ENCODE measurements at regions not wholly inside any gene's neighbourhood (a gene's known extent, or its start where the extent isn't known, plus 50 kb on each side); places are given as distances from the start of the nearest gene placed in this dataset.

GRCh38 chr17:12512694-12513355 lies 152.9 kb upstream of the MYOCD start:
- no peaks in the 10 kb centered on the region for H3K9me2 ChIP-seq
- H3K4me1 ChIP-seq (ENCODE audit: control insufficient read depth in 1 of 2, insufficient read depth in 2 of 2, low read depth in 1 of 2, low read length in 1 of 2) = no peaks in the 10 kb centered on the region
- H3K36me3 ChIP-seq (replicated peaks in 1 of 2; ENCODE audit: control insufficient read depth in 1 of 2, insufficient read depth in 2 of 2, low read length in 1 of 2) = no peaks in the 10 kb centered on the region
- no peak overlapping the region for H3K27ac ChIP-seq (ENCODE audit: low read depth in 2 of 2, low read length in 1 of 2)
- no peaks in the 10 kb centered on the region for H3K27me3 ChIP-seq (ENCODE audit: insufficient read depth)
- H3K79me2 ChIP-seq (ENCODE audit: insufficient read depth) = no peaks in the 10 kb centered on the region; the same call in 1 of the 2 replicates
- 7% methylated on average over 4 of the region's 4 CpGs for WGBS (ENCODE audit: low lambda C conversion rate)
- no peak for DNase-seq
- CTCF ChIA-PET = no interaction called here
- H3F3A ChIP-seq (replicated peaks; ENCODE audit: insufficient read depth) = no peaks in the 10 kb centered on the region
- TF ChIP-seq TCF12 (IDR thresholded peaks at IDR 0.05) = no peak
- no peak for TF ChIP-seq EP300 (IDR thresholded peaks at IDR 0.05; ENCODE audit: borderline replicate concordance in 1 of 2, low read depth in 1 of 2, low read length in 1 of 2)
- TF ChIP-seq, protein P1, sequence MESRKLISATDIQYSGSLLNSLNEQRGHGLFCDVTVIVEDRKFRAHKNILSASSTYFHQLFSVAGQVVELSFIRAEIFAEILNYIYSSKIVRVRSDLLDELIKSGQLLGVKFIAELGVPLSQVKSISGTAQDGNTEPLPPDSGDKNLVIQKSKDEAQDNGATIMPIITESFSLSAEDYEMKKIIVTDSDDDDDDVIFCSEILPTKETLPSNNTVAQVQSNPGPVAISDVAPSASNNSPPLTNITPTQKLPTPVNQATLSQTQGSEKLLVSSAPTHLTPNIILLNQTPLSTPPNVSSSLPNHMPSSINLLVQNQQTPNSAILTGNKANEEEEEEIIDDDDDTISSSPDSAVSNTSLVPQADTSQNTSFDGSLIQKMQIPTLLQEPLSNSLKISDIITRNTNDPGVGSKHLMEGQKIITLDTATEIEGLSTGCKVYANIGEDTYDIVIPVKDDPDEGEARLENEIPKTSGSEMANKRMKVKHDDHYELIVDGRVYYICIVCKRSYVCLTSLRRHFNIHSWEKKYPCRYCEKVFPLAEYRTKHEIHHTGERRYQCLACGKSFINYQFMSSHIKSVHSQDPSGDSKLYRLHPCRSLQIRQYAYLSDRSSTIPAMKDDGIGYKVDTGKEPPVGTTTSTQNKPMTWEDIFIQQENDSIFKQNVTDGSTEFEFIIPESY (IDR thresholded peaks at IDR 0.05; ENCODE audit: borderline replicate concordance, low read depth) = no peak
- TF ChIP-seq, protein P2, sequence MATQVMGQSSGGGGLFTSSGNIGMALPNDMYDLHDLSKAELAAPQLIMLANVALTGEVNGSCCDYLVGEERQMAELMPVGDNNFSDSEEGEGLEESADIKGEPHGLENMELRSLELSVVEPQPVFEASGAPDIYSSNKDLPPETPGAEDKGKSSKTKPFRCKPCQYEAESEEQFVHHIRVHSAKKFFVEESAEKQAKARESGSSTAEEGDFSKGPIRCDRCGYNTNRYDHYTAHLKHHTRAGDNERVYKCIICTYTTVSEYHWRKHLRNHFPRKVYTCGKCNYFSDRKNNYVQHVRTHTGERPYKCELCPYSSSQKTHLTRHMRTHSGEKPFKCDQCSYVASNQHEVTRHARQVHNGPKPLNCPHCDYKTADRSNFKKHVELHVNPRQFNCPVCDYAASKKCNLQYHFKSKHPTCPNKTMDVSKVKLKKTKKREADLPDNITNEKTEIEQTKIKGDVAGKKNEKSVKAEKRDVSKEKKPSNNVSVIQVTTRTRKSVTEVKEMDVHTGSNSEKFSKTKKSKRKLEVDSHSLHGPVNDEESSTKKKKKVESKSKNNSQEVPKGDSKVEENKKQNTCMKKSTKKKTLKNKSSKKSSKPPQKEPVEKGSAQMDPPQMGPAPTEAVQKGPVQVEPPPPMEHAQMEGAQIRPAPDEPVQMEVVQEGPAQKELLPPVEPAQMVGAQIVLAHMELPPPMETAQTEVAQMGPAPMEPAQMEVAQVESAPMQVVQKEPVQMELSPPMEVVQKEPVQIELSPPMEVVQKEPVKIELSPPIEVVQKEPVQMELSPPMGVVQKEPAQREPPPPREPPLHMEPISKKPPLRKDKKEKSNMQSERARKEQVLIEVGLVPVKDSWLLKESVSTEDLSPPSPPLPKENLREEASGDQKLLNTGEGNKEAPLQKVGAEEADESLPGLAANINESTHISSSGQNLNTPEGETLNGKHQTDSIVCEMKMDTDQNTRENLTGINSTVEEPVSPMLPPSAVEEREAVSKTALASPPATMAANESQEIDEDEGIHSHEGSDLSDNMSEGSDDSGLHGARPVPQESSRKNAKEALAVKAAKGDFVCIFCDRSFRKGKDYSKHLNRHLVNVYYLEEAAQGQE (IDR thresholded peaks at IDR 0.05; ENCODE audit: low read depth, low read length) = no peak
- TF ChIP-seq CTCF (IDR thresholded peaks at IDR 0.05) = no peak
- H3K9ac ChIP-seq = no peak overlapping the region
- H3K9me3 ChIP-seq = no peaks in the 10 kb centered on the region
- POLR2A ChIA-PET = no interaction called here
- H2AFZ ChIP-seq (ENCODE audit: low read depth) = 0 out of 2 replicates have a peak overlapping the region, but pooled peaks have one; percentile 29
- no peak overlapping the region for H3K4me2 ChIP-seq
- no peak overlapping the region for H3K4me3 ChIP-seq (ENCODE audit: low read depth in 2 of 2, low read length in 1 of 2)
- H4K20me1 ChIP-seq (ENCODE audit: insufficient read depth) = no peaks in the 10 kb centered on the region

DNA sequence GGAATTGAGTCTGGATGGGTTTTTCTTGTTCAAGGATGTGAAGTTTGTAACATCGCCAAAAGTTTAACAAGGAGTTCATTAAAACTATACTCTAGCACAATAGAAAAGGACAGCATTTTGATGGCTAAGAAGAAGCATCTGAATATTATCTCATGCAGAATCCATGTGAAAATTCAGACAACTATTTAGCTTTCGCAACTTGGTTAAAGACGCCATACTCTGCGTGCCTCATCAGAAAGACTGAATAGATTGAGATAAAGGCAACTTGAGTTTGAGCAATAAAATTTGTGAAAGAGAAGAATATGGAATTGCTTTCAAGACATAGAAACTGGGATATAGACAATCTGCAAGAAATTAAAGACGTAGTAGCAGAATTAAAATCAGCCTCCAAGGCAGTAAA lies 151.1 kb upstream of the MYOCD start:
- no peak overlapping the region for H3K9ac ChIP-seq
- H3K4me2 ChIP-seq = no peak overlapping the region
- no peaks in the 10 kb centered on the region for H3K9me3 ChIP-seq
- no peak overlapping the region for H2AFZ ChIP-seq (ENCODE audit: low read depth)
- POLR2A ChIA-PET = no interaction called here
- DNase-seq = no peak
- no peaks in the 10 kb centered on the region for H3K4me1 ChIP-seq (ENCODE audit: control insufficient read depth in 1 of 2, insufficient read depth in 2 of 2, low read depth in 1 of 2, low read length in 1 of 2)
- H3F3A ChIP-seq (replicated peaks; ENCODE audit: insufficient read depth) = no peaks in the 10 kb centered on the region
- no peak overlapping the region for H3K4me3 ChIP-seq (ENCODE audit: low read depth in 2 of 2, low read length in 1 of 2)
- H3K79me2 ChIP-seq (ENCODE audit: insufficient read depth) = no peaks in the 10 kb centered on the region; the same call in 1 of the 2 replicates
- no peaks in the 10 kb centered on the region for H3K27me3 ChIP-seq (ENCODE audit: insufficient read depth)
- no peaks in the 10 kb centered on the region for H3K9me2 ChIP-seq
- H4K20me1 ChIP-seq (ENCODE audit: insufficient read depth) = no peaks in the 10 kb centered on the region
- WGBS (ENCODE audit: low lambda C conversion rate) = 57% methylated on average over 5 of the region's 5 CpGs
- no peaks in the 10 kb centered on the region for H3K36me3 ChIP-seq (replicated peaks in 1 of 2; ENCODE audit: control insufficient read depth in 1 of 2, insufficient read depth in 2 of 2, low read length in 1 of 2)
- CTCF ChIA-PET = interaction anchor here (1.5 kb wide), 1 partner anchor 31 kb away, joined by 7 read pairs; no protein-coding TSS in a partner anchor
- no peak overlapping the region for H3K27ac ChIP-seq (ENCODE audit: low read depth in 2 of 2, low read length in 1 of 2)
- TF ChIP-seq RCOR1 (IDR thresholded peaks at IDR 0.05; ENCODE audit: low read length) (no peak), PBX3 (IDR thresholded peaks at IDR 0.05) (no peak), CHD2 (IDR thresholded peaks at IDR 0.05; ENCODE audit: low read length, partially characterized antibody) (no peak), MXI1 (IDR thresholded peaks at IDR 0.05; ENCODE audit: low read depth, low read length) (no peak), CTCF (IDR thresholded peaks at IDR 0.05) (no peak), POLR2AphosphoS5 (IDR thresholded peaks at IDR 0.05; ENCODE audit: low read depth, low read length) (no peak), RFX5 (IDR thresholded peaks at IDR 0.05; ENCODE audit: low read length) (no peak), YY1 (IDR thresholded peaks at IDR 0.05; ENCODE audit: low read depth) (no peak), FOSL2 (IDR thresholded peaks at IDR 0.05; ENCODE audit: borderline replicate concordance, low read depth) (no peak)
- TF ChIP-seq, protein P3, sequence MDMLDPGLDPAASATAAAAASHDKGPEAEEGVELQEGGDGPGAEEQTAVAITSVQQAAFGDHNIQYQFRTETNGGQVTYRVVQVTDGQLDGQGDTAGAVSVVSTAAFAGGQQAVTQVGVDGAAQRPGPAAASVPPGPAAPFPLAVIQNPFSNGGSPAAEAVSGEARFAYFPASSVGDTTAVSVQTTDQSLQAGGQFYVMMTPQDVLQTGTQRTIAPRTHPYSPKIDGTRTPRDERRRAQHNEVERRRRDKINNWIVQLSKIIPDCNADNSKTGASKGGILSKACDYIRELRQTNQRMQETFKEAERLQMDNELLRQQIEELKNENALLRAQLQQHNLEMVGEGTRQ (IDR thresholded peaks at IDR 0.05; ENCODE audit: borderline replicate concordance, low read depth, low read length) = no peak

All from SK-N-SH (cell line).